NCI-H1105 treated with DMSO at 0.1 percent for 48 hours (cell line): ENCODE measurements at regions not wholly inside any gene's neighbourhood (a gene's known extent, or its start where the extent isn't known, plus 50 kb on each side); places are given as distances from the start of the nearest gene placed in this dataset.
"Not testable (repeated sequence)": the region's sequence is repeated elsewhere in the genome, so short reads cannot be mapped to it uniquely, and the experiment has no call there.

Experiments
- DNase-seq: peaks from one replicate; lab custom pipeline; 2025; lab: John Stamatoyannopoulos, UW

- DNase-seq, result no peak
Measured at GRCh38 chr5:124025306-124025845, 513.4 kb downstream of the CSNK1G3 start.

- no peak for DNase-seq
Measured at GRCh38 chr5:124022966-124023365, 511.0 kb downstream of the CSNK1G3 start.

GRCh38 chr5:124021776-124022175 lies 509.8 kb downstream of the CSNK1G3 start:
- no peak for DNase-seq

GRCh38 chr5:124021066-124021641 lies 509.2 kb downstream of the CSNK1G3 start:
- DNase-seq, result no peak

GRCh38 chr5:124017321-124017720 lies 505.3 kb downstream of the CSNK1G3 start:
- not testable (repeated sequence) for DNase-seq

- peak; percentile 43 for DNase-seq
Measured at GRCh38 chr5:124007675-124008398, 495.9 kb downstream of the CSNK1G3 start.

- DNase-seq, result no peak
Measured at GRCh38 chr5:124001036-124001615, 489.1 kb downstream of the CSNK1G3 start.

GRCh38 chr5:124000538-124000937 lies 488.6 kb downstream of the CSNK1G3 start:
- peak; percentile 25 for DNase-seq

- DNase-seq, result no peak
Measured at GRCh38 chr5:123997462-123998215, 485.7 kb downstream of the CSNK1G3 start.

GRCh38 chr5:123997064-123997461 lies 485.1 kb downstream of the CSNK1G3 start:
- DNase-seq, result no peak

GRCh38 chr5:123992641-123993040 lies 480.7 kb downstream of the CSNK1G3 start:
- no peak for DNase-seq

- DNase-seq, result no peak
Measured at GRCh38 chr5:123987956-123988355, 476.0 kb downstream of the CSNK1G3 start.

- no peak for DNase-seq
Measured at GRCh38 chr5:123976379-123977033, 464.5 kb downstream of the CSNK1G3 start.

- DNase-seq, result not testable (repeated sequence)
Measured at GRCh38 chr5:123975521-123975920, 463.5 kb downstream of the CSNK1G3 start.

- DNase-seq, result no peak
Measured at GRCh38 chr5:123966781-123967180, 454.8 kb downstream of the CSNK1G3 start.

- no peak for DNase-seq
Measured at GRCh38 chr5:123965626-123966025, 453.6 kb downstream of the CSNK1G3 start.

GRCh38 chr5:123964884-123965283 lies 452.9 kb downstream of the CSNK1G3 start:
- no peak for DNase-seq

GRCh38 chr5:123960526-123960925 lies 448.5 kb downstream of the CSNK1G3 start:
- DNase-seq, result no peak

GRCh38 chr5:123951582-123951977 lies 439.6 kb downstream of the CSNK1G3 start:
- DNase-seq, result no peak

GRCh38 chr5:123950701-123951581 lies 439.0 kb downstream of the CSNK1G3 start:
- no peak for DNase-seq

GRCh38 chr5:123949807-123950340 lies 437.9 kb downstream of the CSNK1G3 start:
- DNase-seq, result no peak
